Fibroblast of gingiva (primary cell): ENCODE measurements at regions not wholly inside any gene's neighbourhood (a gene's known extent, or its start where the extent isn't known, plus 50 kb on each side); places are given as distances from the start of the nearest gene placed in this dataset.

Experiments used
- DNase-seq: peaks from one replicate; pipeline ENCODE4 v3.0.0-alpha.2; 2011; ENCODE audit warnings: low read depth

DNA sequence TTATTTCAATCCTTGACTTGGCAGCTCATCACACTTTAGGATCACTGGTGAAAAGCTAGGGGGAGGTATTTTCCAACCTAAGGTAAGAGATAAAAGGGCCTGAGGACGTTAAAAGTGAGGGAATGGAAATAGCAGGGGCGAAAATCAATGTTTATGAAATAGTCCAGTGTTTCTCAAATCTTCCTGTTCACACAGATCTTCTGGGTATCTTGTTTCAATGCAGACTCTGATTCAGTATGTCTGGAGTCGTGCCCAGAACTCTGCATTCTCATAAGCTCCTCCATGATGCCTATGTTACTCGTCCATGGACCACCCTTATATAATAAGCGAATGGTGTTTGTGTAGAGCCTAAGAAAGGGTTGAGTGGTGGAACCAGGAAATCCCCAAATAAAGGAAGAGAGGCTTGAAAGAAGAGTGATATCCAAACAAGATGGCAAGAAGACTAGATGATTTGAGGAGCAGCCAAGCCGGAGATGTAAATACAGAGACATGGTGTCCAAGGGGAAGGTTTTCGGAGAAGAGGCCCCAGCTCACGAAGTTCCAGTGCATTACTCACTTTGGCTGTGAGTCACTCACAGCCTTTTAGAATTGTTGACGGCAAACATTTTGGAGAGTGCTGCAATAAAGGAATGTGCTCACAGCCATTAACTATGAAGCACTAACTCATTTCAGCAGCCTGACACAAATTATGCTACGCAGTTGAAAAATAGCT, 215.6 kb upstream of the PPARGC1A start:
- peak; percentile 97 for DNase-seq

DNA sequence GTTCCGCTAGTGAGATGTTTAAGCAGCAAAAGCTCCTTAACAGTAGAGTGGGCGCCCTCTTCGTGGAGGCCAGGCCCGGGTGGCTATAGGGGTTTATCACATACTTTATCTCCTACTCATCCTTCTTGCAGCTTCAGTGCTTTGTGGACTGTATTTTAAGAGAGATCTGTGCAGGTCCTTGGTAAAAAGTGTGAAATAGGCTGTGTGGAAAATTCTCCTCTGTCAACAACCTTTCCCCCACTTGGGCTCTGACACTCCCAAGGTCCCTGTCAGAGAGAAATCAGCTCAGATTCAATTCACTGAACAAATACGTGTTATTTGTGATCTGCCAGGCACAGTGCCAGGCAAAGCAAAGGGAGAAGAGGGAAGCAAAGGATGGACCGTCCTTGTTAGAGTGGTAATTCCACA, 214.3 kb upstream of the PPARGC1A start:
- peak; percentile 37 for DNase-seq

DNA sequence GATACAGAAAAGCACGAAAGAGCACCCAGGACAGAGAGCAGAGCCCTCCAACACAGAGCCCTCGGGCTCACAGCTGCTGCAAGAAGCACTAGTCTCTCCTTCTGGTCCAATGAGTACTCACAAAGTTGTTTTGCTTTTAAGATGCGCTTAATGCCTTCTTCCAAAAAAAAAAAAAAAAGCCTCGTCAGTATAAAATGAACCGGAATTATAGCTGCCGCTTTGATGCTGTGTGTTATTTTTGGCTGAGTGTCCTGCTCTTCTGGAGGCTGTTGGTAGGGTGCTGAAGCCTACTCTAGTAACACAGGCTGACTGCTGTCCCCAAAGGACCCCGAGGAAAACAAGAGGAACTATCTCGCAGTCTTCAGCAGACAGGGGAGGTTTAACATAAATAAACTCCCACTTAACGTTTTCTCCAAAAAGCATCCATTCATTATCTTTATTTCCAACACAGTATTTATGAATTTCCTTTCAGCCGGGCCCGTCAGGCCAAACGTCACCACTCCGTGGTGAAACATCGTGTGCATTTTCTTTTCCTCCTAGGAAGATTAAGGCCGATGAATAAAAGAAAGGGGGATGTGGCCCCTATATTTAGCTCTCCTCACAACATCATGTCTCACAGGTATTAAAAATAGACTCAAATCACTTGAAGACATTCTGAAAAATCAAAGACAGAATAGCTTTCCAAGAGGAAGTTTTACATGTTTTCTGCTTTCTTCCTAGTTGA, 213.7 kb upstream of the PPARGC1A start:
- DNase-seq: peak; percentile 15

DNA sequence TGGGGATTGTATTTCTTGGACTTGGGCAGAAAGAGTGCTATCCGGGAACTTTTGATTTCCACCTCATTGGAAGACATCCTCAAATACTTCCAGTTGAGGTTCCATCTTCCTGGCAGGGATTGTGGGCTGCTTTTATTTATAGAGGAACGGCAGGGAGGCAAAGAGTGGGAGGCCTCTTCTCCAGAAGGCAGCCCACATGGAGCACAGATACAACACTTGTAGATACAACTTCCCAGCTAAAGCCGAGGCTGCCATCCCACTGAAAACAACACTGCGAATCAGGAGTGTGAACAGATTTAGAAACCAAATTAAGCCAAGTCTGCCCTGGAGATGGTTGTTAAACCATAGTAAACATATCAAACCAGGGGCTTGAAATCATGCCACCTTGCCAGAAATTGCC, 212.8 kb upstream of the PPARGC1A start:
- DNase-seq: no peak

DNA sequence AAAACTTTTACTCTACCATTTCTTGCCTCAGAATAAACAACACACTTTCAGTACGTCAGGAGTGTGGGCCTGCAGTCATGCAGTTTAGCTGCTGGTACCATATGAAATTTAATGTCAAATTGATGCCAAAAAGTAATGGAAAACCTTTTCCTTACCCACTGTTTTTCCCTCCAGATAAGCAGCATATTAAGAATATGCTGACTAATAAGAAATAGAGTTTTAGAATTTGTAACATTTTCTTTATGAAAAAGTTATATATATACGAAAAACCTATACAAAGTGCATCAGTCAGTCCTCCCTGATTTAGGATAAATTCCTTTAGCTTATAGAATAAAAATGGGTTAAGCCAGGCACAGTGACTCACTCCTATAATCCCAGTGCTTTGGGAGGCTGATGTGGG, 206.8 kb upstream of the PPARGC1A start:
- no peak for DNase-seq

DNA sequence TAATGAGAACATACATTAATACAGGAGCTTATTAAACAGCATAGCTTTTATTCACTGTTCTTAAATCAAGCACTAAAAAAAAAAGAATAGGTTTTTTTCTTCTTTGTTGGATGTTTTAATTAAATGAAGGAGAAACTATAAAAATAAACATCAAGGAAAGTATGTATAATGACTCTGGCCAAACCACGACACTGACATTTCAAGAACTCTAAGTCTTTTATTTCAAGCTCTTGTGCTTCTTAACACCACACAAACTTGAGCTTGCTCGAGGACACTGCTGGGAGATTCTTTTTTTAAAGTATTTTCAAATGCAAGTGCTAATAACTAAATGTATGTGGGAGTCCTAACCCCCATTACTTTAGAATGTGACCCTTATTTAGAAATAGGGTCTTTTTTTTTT, 204.9 kb upstream of the PPARGC1A start:
- peak; percentile 58 for DNase-seq

DNA sequence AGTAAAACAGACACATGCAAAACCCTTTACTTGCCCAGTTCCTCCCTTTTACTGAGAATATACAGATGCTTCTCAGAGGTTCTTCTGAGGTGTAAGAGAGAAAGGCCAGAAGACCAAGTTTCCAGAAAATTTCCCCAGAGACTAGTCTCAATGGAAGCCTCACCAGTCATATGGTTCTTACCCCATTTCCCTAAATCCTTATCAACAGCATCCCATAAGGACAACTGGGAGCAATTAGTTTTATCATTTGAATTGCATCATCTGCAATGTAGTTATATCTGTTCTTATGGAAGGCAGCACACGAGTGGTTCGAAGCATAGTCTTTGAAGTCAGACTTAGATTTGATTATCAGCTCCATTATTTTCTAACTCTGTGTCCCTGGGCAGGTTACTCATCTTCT, 203.6 kb upstream of the PPARGC1A start:
- no peak for DNase-seq

DNA sequence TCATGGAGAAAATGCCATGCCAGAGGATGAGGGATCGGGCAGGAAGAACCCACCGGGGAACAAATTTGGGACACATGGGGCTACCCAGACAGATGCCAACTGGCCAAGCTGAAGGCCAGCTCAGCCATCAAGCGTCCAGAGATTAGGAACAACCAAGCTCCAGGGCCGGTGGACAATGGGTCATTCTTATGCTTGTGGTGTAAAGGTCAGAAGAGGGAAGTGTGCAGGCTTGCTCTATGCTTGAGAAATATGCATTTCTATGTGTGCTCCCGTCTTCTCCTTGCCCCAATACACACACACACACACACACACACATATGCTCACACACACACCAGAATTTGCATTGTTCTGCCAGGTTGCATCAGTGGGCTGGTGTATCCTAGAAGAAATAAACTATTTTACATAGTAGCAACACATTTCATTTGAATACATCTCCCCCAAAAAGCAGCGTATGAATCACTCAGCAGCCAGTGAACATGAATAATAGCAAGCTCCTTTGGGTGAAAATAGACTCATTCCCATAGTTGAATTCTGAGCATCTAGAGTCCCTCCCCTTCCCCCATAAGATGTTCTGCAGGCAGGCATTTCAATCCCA, 201.9 kb upstream of the PPARGC1A start:
- no peak for DNase-seq

DNA sequence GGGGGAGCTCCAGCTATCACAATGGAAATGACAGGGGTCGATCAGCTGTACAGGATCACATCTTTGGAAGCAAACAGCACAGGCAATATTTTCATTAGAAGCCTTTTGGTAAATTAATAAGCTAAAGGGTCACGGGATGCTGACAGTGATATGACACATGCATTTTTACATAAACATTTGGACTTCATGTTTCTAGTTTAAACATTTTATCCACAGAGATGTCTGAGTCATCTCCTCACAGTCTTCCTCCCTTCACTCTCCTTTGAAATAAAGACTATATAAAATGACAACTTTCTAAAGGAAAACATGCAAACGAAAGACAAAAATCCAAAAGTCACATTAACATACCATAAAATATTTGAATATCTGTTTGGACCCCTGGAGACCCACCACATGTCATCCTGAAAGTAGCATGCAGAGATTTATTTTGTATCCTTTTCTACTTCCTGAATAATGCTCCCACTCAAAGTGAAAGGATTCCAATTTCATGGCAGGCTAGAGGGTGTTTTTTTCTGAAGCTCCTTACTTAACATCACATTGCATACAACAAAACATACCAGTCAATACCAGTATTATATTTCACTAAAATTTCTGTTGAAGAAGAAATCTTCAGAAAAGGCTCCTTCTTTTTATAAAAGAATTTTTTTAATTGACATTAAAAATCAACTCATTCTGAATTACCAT, 200.1 kb upstream of the PPARGC1A start:
- peak; percentile 41 for DNase-seq

DNA sequence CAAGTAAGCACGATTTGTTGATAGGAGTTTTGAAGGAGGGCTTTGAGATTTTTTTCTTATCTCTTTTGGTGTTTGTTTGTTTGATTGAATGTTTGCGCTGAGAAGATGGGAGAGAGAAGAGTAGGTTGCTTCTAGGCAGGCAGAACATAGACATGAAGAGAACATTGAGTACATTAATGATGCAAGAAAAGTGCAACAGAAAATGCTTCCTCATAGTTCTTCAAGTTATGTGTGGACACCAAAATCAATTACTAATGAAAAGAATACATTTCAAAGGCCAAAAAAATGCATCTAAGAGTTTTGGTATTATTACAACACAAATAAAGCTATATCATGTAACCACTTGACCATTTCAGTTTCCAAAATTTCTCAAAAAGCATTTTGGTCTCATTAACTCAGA, 191.0 kb upstream of the PPARGC1A start:
- DNase-seq: peak; percentile 64

DNA sequence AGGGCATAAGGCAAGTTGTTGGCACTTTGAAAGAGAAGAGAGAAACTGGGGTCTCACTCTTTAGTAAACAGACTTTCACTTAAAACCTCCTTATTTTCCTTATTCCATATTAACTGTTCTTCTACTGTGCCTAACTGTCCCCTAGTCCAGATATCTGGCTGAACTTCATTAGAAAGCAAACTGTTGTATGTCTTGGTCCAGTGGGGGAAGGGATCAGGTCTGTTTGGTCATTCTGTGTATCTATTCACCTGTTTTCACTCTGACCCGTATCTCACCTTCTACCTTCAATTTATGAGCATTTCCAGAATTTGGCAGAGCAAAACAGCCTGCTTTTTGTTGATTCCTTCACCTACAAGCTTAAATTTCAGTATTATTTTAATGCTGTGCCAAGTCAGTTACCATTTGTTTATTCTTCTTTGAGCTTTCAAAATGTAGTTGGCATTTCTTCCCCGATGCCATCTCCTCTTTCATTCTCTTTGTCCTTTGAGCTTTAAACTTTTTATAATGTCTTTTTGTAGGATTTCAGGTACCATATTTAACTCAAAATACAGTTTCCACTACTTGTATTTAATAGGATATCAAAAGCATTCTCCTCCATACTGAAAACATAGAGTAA, 188.6 kb upstream of the PPARGC1A start:
- no peak for DNase-seq

DNA sequence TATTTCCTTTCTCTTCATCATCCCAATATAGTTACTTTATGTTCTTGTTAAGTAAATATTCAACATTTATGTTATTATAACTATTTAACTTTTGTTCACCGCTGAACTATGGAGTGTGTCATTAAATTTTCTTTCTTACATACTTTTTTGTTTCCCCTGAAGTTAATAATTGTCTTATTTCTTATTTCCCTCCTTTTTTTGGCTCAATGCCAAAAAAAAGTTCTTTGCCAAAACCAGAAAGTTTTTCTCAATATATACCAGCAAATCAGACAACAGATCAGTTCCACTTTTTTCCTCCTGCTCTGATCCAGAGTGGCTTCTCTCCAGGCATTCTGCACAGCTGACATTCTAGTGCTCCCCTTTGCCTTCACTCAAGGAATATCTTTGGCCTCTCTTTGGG, 187.0 kb upstream of the PPARGC1A start:
- DNase-seq: no peak

DNA sequence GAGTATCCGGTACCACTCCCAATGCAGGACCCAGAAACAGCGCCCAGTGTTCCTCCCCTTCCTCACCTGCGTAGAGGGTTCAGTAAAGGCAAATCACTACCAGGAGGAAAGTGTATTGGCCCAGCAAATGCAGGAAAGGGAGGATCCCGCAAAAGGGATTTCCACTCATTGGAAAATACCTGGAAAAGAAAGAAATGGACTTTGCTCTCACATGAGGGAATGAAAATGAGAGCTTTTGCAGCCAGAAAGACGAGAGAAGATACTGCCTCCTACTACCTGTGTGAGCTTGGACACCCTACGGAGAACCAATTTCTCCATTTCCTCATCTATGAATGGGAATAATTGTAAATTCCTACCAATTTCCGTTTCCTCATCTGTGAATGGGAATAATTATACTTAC, 184.1 kb upstream of the PPARGC1A start:
- no peak for DNase-seq

DNA sequence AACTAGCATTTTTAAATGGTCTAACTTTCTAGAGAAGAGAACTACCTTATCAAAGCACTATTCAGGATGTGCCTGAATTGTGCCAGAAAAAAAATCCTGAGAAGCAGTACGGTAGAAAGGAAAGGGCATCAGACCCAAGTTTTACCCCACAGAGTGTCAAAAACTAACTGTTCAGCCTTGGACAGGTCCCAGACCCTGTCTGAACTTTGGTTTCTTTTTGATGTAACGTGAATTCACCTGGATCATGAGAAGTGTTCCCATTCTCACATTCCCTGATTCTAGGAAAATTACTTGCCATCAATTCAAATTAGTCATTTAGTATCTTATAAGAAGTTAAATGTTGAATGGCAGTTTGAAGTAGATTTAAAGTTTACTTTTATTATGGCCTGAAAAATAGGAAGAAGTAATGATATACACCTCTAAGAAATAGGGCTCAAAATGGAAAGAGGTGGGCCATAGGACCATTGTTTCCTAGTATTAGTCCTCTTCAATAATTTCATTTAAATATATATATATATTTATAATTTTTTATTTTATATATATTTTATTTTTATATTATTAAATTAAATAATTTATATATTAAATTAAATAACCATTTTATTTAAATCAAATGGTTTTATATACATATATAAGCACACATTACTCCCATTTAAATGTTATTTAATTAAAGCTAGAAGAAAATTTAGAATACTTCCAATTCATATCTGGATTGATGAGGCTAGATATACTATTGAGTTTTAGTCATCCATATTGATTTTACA, 181.9 kb upstream of the PPARGC1A start:
- DNase-seq: no peak

DNA sequence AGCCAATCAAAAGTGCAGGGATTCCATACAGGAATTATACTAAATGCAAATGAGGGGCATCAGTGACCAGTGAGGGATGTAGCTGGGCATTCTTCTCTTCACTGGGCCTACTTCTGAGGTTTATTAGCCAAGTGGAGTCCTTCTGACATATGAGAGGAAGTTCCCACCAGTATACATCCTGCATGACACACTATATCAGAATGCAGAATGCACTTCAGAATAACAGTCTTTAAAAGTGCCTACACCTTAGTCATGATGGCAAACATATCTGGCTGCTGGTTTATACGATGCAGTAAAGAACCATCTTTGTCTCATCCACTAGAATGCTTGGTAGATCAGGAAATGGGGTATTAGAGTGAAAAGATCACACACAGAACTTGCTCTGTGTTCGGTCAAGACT, 180.3 kb upstream of the PPARGC1A start:
- peak; percentile 32 for DNase-seq

DNA sequence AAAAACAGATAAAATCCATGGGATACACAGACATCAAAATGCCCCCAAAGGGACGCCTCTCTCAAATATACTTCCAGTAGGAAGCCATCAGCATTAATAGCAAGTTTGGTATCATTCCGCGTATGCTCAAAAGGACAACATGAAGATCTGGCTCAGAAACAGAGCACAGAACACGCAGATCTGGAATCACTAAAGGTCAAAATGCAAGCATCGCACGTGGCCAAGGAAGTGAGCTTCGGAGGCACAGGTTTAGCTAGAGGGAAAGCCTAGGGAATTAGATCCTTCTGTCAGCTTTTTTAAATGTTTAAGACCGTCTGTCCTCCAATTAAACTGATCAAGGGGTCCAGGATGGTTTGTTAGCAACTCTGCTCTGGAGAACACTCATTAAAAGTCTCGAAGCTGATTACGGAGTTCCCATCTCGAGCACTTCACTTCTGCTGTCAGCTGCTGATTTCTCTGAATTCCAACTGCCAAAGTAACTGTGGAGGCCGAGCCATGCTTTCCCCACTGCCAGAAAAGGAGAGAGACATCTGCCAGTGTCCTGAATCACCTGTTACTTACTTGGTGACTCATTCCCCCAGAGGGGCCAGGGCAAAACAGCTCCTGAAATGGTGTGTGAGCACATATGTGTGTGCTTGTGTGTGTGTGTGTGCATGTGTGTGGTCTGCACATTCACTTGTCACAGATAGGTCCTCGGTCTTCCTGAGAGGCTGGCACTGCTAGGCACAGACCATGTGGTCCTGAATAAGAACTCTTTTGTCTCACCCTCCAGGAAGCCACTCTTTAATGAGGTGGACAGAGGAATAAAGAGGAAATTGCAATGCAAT, 177.7 kb upstream of the PPARGC1A start:
- DNase-seq: peak; percentile 34

DNA sequence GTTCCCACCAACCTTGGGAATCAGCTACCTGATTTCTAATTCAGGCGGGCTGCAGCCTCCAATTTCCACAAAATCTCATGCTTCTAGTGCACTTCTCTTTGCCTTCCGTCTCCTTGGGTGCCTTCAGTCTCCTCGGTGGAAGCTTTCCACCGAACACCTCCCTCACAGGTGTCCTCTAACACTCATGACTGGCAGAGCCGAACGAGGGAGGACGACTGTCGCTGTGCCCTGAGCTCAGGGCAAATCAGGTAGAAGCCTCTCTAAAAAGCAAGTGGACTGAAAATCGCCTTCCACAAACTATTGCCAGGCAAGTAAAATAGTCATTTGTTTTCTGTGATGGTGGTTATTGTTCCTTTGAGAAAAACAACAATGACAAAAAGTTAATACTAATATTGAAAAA, 176.1 kb upstream of the PPARGC1A start:
- no peak for DNase-seq

DNA sequence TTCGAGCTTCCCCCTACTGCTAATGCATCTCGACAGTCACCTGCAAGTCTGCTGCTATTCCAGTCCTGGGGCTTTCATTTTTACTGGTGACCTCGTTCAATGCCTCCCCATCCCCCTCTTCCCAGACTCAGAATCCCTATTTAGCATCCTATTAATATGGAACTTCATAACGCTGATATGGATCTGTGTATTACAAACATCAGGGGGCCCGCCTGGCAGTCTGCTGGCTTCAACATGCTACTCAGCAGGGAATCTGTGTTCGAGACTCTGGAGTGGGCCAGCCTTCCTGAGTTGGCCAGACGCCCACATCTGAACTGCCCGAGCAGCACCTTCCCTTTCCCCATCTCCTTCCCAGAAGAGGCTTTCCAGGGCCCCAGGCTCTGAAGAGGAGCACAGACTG, 173.9 kb upstream of the PPARGC1A start:
- no peak for DNase-seq

DNA sequence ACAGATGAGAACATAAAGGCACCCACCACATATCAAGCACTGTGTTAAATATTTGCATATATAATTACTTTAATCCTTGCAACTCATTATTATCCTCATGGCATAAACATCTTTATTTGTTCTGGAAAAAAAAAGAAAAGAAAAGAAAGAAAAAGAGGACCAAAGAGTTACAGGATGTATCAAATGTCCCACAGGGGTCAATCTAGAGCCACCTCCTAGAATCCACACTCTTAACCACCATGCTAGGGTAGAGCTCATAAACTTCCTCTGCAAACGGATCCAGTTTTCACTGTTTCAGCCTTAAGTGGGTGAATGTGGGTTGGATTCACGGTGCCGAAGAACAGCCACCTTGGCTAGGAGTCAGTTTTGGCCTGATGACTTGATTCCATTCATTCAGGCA, 171.1 kb upstream of the PPARGC1A start:
- no peak for DNase-seq

DNA sequence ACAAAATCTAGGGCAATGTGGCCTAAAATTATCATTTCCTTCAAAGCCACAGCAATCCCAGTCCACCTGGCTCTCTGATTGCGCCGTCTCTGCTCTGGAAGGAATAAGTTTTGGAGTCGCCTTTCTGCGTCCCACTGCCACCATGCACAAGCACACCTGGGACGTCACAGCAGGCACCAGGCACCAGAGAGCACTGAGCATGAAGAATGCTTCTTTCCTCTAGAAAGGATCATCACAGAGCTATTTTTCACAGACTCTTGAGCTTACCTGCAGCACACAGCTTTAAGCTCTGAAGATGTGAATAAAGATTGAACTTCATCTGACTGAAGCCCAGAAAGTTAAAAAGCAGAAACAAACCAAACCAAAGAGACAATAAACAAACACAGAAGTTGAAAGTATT, 170.0 kb upstream of the PPARGC1A start:
- DNase-seq: no peak
